Lower leg skin (tissue), 3 donors: ENCODE measurements at regions not wholly inside any gene's neighbourhood (a gene's known extent, or its start where the extent isn't known, plus 50 kb on each side); places are given as distances from the start of the nearest gene placed in this dataset.

ENCODE experiments used
- POLR2A ChIP-seq, 2 donors: fragments of 450-650 bp; IDR thresholded peaks; one replicate each; pipeline ENCODE4 v1.6.1; 2016 to 2017; ENCODE audit warnings: antibody characterized with exemption in 2 of 2, mild to moderate bottlenecking in 1 of 2, moderate library complexity in 1 of 2
- TF ChIP-seq, protein P1 (sequence below), 3 donors: fragments of 450-650 bp; IDR thresholded peaks; one replicate each; pipeline ENCODE4 v1.5.1; 2016; ENCODE audit warnings: antibody characterized with exemption in 3 of 3, mild to moderate bottlenecking in 3 of 3, moderate library complexity in 2 of 3

GRCh38 chr7:120060281-120060680 lies 212.7 kb upstream of the KCND2 start:
- no peak for TF ChIP-seq POLR2A (IDR thresholded peaks at IDR 0.05)
- TF ChIP-seq, protein P1, sequence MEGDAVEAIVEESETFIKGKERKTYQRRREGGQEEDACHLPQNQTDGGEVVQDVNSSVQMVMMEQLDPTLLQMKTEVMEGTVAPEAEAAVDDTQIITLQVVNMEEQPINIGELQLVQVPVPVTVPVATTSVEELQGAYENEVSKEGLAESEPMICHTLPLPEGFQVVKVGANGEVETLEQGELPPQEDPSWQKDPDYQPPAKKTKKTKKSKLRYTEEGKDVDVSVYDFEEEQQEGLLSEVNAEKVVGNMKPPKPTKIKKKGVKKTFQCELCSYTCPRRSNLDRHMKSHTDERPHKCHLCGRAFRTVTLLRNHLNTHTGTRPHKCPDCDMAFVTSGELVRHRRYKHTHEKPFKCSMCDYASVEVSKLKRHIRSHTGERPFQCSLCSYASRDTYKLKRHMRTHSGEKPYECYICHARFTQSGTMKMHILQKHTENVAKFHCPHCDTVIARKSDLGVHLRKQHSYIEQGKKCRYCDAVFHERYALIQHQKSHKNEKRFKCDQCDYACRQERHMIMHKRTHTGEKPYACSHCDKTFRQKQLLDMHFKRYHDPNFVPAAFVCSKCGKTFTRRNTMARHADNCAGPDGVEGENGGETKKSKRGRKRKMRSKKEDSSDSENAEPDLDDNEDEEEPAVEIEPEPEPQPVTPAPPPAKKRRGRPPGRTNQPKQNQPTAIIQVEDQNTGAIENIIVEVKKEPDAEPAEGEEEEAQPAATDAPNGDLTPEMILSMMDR (IDR thresholded peaks at IDR 0.05): no peak
